ENCODE measurements at regions not wholly inside any gene's neighbourhood (a gene's known extent, or its start where the extent isn't known, plus 50 kb on each side); places are given as distances from the start of the nearest gene placed in this dataset.

- DNase-seq (ENCODE audit: extremely low read depth, low read depth), result no peak
- TF ChIP-seq CTCF (IDR thresholded peaks at IDR 0.05; ENCODE audit: low read depth, low read length), result no peak
These were observed 226.8 kb downstream of the CHD9NB start for GRCh38 chr16:52825892-52826291.

GRCh38 chr16:52819808-52820207, 232.9 kb downstream of the CHD9NB start:
- DNase-seq (ENCODE audit: extremely low read depth, low read depth), result no peak
- no peak for TF ChIP-seq CTCF (IDR thresholded peaks at IDR 0.05; ENCODE audit: low read depth, low read length)

GRCh38 chr16:52819405-52819804, 233.3 kb downstream of the CHD9NB start:
- no peak for TF ChIP-seq CTCF (IDR thresholded peaks at IDR 0.05; ENCODE audit: low read depth, low read length)
- DNase-seq (ENCODE audit: extremely low read depth, low read depth), result no peak

- TF ChIP-seq CTCF (IDR thresholded peaks at IDR 0.05; ENCODE audit: low read depth, low read length), result no peak
- DNase-seq (ENCODE audit: extremely low read depth, low read depth), result no peak
These were observed 235.0 kb downstream of the CHD9NB start for GRCh38 chr16:52817696-52818095.

- no peak for TF ChIP-seq CTCF (IDR thresholded peaks at IDR 0.05; ENCODE audit: low read depth, low read length)
- DNase-seq (ENCODE audit: extremely low read depth, low read depth), result no peak
These were observed 235.7 kb downstream of the CHD9NB start for GRCh38 chr16:52816993-52817392.

GRCh38 chr16:52812678-52813556, 239.8 kb downstream of the CHD9NB start:
- no peak for TF ChIP-seq CTCF (IDR thresholded peaks at IDR 0.05; ENCODE audit: low read depth, low read length)
- no peak for DNase-seq (ENCODE audit: extremely low read depth, low read depth)

- no peak for DNase-seq (ENCODE audit: extremely low read depth, low read depth)
- TF ChIP-seq CTCF (IDR thresholded peaks at IDR 0.05; ENCODE audit: low read depth, low read length), result no peak
These were observed 247.0 kb downstream of the CHD9NB start for GRCh38 chr16:52805559-52806168.

All from AG09319 (cell line).